Left cardiac atrium (tissue), 4 donors: ENCODE measurements at regions not wholly inside any gene's neighbourhood (a gene's known extent, or its start where the extent isn't known, plus 50 kb on each side); places are given as distances from the start of the nearest gene placed in this dataset.

Source experiments
- ATAC-seq, 2 donors: fragments of 200-7000 bp; cut with Tn5 transposase; one replicate each; pipeline ENCODE4 v1.9.1; 2020; ENCODE audit warnings: mild to moderate bottlenecking in 2 of 2, moderate library complexity in 2 of 2
- DNase-seq: peaks from one replicate; pipeline ENCODE4 v3.0.0-alpha.2; 2020
- intact Hi-C, 2 donors: fragments of 100-400 bp; cut with DNase I; formaldehyde crosslinking; loops; one replicate each; pipeline versions ENCODE4 v1.14.1 to v1.15.1; 2022 to 2023
- donor health status: DM: no; HTN: yes; CAD: no.
- donor health status: DM: no; HTN: yes; CAD: no; lungs with severe emphysema.
- donor health status: DM: yes; HTN: yes; CAD: no.
- donor health status: Dilated cardiomyopathy.

DNA sequence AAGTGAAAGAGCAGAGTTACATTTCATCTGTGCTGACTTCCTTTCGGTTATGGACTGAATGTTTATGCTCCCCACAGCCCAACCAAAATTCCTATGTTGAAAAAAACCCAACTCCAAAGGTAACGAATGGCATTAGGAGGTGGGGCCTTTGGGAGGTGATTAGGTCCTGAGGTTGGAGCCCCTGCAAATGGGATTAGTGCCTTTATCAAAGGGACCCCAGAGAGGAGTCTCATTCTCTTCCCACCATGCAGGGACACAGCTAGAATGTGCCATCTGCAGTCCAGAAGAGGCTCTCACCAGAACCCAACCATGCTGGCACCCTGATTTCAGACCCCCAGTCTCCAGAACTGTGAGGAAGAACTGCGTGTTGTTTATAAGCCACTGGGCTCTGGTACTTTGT, 199.3 kb downstream of the TOMM20 start:
- DNase-seq = no peak
- intact Hi-C loops = loop anchor here in 1 of 2 donors (5.0 kb wide), 1 partner anchor 33 kb away; no protein-coding TSS in a partner anchor
- ATAC-seq = no peak

DNA sequence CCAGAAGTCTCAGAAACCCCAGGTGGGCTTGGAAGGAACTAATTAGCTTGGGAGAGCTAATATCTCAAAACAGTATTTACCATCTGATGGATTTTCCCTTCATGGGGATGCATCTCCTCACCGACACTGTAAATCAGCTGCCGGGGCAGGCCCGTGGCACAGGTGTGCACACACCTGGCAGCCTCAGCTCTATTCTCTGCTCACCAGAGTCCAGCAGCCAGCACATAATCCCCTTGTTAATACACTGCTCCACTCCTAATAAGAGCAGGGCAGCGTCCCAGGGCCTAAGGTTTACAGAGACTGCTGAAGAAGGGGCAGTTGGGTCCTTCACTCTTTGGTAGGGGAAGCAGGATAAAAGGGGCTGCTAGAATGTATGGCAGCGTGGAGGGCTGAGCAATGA, 200.0 kb downstream of the TOMM20 start:
- DNase-seq = no peak
- ATAC-seq = no peak
- intact Hi-C loops = loop anchor here in 1 of 2 donors (5.0 kb wide), 1 partner anchor 34 kb away; no protein-coding TSS in a partner anchor

DNA sequence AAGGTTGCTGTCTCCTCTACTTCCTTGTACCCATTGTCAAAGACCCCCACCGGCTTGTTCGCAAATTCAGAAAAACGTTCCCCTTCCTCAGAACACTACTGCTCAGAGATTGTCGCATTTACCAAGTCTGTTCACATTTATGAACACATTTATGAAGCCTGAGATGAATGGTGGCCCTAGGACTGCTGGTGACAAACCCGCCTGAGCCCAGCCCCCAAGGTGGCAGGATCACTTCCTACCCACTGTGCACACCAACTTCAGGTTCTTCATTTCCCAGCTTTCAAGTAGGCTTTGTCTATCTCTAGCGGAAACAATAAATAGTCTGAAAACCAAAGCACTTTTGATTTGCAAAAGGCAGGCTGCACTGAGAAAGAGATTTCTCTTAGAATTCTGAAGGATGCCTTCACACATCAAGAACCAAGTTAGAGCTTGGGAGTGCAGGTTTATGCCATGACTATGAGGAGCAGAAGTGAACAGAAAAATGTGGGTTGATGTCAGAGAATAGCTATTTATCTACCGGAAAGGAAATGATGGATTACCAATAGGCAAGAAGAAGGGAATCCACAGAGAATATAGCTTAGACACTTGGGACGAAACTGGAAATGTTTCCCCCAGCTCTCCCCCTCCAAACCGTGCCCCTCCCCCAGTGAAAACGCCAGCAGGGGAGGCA, 200.5 kb downstream of the TOMM20 start:
- ATAC-seq (no peak), DNase-seq (no peak)
- intact Hi-C loops = loop anchor here in 1 of 2 donors (5.0 kb wide), 1 partner anchor 34 kb away; no protein-coding TSS in a partner anchor

DNA sequence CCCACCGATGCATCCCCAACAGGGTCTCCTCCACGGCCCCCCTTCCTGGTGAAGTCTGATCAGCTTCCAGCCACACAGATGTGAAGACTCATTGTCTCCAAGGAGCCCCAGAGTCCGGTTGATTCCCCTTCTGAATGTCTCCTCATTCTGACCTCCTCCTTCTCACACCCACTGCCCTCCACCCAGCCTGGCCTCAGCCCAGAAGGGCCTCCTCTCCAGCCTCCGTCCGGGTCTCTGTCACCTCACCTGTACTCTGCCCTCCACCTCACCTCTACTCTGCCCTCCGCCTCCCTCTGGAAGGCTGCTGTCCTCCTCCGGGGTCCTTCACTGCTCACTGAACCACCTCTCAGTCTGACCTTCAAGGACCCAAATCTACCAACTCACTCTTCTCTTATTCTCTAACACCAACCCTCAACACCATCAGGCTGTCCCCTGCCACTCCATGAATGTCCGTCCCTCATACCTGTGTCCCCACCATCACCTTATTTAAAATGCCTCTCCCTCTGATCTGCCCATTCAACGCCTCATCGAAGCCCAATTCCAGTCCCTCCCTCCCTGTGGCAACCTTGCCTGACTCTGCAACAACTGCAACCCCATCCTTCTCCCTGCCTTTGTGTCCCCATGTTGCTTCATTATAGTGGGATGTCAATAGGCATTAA, 201.2 kb downstream of the TOMM20 start:
- ATAC-seq (no peak), DNase-seq (no peak)
- intact Hi-C loops = loop anchor here in 1 of 2 donors (5.0 kb wide), 1 partner anchor 35 kb away; no protein-coding TSS in a partner anchor

DNA sequence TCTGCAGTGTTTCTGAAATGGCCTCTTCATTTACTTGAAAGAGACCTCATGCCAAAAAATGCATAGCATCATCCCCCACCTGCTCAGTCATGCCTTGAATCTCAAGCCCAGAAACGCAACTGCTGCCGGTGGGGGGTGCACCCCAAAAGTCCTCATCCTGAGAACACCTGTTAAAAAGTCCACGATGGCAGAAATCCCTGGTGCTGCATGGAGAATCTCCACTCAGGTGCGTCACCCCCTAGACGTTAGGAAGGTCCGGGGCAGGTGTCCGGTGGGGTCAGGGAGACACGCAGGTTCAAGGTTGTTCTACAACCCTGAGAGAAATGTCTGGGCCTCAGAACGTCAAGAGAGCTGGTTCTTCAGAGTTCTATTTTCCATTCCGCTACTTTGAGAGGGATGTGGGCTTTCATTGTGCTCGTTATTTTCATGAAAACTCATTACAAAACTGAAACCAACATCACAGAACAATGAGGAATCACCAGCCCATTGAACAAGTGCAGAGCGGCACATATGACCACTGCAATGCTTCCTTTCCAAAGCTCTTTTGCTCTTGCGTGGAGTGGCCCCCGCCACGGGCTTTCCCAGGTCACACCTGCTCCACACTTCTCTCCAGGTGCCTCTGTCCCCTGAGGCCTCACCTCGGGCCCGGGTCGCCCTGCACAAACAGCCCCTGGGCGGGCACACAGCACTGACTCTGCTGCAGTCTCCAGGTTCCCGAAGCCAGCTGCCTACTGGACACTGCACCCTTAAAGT, 201.9 kb downstream of the TOMM20 start:
- no peak for DNase-seq
- intact Hi-C loops = loop anchor here in 1 of 2 donors (5.0 kb wide), 1 partner anchor 36 kb away; no protein-coding TSS in a partner anchor
- ATAC-seq = no peak

DNA sequence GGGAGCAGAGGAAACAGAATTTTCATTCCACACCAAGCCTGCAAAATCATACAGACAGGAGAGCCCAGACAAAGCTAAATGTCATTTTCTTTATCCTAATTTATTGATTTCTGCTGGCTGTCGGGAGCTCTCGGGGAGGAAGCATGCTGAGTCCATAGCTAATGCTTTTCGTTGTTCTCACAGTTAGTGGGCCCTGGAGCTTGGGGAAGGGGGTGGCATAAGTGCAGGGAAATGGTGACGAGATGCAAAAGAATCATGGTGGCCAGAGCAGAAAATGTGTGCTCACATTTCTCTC, 202.4 kb downstream of the TOMM20 start:
- ATAC-seq (no peak), DNase-seq (no peak)
- intact Hi-C loops = loop anchor here in 1 of 2 donors (5.0 kb wide), 1 partner anchor 36 kb away; no protein-coding TSS in a partner anchor

DNA sequence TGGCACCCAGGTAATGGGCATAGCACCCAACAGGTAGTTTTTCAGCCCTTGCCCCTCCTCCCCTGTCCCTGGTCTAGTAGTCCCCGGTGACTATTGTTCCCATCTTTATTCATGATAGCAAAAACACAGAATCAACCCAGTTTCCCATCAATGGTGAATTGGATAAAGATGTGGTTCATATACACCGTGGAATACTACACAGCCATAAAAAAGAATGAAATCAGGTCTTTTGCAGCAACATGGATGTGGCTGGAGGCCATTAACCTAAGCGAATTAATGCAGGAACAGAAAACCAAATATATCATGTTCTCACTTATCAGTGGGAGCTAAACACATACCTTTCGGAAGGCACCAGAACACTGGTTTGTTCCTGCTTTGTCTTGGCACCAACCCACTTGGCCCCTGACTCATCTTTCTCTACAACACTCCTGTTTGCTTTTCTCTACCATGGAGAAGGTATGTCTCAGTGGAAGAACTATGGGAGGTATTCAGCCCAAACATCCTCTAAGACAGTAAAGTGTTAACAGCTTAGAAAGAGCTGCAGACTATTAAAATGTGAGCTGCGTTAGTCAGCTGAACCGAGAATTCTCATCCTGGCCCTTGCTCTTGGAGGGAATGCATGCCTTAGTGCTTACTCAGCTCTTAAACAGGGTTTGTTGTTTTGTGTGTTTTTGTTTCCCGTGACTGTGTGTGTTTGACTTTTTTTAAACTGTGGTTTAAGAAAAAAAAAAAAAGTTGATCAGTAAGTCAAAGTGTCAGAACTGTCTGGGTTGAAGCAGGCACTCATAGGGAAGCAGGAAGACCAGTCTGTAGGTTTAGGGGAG, 203.0 kb downstream of the TOMM20 start:
- DNase-seq (no peak), ATAC-seq (peak; percentile 62 to 87)
- intact Hi-C loops = loop anchor here in 1 of 2 donors (5.0 kb wide), 1 partner anchor 37 kb away; no protein-coding TSS in a partner anchor

DNA sequence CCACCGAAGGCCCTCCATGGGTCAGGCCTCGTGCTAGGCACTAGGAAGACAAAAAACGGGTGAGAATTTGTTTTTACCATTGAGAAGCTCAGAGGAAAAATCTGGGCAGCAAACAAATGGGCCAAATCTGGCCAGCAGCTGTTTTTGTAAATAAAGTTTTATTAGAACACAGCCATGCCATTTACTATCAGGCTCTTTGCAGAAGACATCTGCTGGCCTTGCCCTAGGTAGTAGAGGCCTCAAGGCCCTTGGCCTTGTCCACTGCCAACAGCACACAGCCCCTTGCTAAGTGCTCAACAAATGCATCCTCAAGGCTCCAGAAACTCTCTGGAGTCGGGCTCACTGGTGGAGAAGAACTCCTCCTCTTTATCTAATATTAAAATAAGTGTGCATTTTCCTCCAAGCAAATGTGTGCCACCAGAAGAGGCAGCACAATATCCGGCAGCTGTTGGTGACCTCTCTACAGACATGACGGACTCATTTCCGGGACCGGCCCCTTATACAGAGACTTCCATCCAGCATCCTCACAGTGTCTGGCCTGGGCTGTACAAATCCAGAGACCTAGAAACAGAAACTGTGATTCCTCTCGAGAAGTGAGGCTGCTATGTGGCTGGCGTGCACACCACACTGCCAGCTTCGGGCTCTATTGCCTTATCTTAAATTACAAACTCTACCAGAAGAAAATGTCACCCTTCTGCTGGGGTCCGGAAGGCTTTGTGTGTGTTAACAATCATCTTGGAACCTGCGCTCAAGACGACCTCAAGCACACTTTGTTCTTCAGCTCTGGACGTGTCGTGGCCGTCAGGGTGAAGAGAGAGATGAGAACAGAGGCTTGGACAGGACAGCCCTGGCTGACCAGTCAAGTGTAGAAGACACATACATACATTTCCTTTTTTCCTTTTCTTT, 203.9 kb downstream of the TOMM20 start:
- ATAC-seq (no peak), DNase-seq (no peak)
- intact Hi-C loops = loop anchor here in 1 of 2 donors (5.0 kb wide), 1 partner anchor 38 kb away; no protein-coding TSS in a partner anchor

DNA sequence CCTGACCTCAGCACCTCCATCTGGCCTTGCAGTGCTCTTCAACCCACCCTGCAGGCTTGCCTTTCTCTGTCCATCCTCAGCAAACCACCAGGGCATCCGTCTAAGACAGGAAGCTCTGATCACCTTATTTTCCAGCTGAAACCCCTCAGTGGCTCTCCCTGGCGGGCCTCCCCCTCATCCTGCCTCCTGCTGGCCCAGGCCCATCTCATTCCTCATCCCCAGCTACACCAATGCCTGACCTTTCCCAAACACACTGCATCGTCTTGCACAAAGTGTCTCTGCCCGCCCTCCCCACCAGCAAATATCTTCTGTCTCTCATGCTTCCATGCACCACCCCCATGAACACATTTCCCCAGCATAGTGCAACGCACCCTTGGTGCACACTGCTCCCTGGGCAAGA, 205.0 kb downstream of the TOMM20 start:
- intact Hi-C loops = no loop called here
- DNase-seq = no peak
- no peak for ATAC-seq

DNA sequence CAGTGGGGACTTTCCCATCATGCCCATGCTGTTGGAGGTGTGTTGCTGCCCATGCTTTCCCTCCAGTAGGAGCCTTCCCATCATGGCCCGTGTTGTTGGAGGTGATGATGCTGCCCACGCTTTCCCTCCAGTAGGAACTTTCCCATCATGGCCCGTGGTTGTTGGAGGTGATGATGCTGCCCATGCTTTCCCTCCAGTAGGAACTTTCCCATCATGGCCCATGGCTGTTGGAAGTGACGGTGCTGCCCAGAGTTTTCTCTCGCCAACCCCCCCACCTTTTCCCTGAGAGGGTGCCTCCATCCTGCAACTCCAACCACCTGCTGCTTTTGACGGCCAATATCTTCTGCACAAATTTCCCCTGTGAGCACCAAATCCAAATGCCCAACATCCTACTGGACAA, 205.7 kb downstream of the TOMM20 start:
- intact Hi-C loops = no loop called here
- DNase-seq (no peak), ATAC-seq (no peak)

DNA sequence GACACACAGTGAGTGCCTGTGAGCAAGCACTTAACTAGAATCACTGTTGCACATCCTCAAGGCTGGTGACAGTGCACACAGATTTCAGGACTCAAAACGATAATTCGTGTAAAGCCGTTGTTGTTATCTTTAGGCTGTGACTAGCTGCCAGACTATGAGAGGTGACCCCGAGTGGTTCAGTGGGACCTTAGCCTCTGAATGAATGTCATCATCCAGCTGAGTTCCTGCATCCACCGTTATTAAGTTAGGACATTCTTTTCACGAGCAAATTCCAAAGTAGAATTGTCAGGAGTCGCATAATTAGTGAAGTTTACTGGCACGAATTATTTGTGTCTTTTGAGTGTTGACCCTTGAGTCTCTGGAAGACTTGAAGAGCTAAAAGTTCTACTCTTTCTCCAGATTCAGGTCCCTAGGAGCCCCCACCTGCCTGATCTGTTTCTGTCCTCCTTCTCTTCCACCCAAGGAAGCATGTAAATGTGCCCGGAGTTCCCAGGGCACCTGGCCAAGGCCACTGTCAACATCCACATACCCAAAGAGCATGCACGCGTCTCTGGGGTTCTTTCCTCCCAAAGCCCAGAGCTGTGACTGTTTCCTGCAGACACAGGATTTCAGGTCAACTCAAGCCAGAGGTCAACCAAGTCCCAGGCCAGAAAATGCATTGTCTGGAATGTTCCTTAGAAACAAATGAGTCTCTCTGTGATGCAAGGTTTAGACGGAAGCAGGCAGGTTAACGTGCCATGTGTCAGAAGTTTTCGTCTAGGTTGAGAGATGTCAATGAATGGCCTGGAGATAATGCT, 207.2 kb downstream of the TOMM20 start:
- ATAC-seq = peak in 1 of 2 donors; percentile 17
- peak; percentile 67 for DNase-seq
- intact Hi-C loops = no loop called here

DNA sequence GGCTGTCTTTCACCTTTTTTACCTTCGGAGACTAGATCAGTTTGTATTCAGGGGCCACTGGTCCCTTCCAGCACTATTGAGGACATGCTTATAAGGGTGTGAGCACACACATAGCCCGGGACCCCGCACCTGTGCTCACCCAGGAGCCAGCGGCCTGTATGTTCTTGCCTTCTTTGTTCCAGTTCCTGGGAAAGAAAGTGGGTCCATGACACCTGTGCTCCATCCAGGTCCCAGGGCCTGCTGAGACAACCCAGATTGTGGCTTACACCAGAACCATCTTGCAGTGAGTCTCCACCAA, 207.8 kb downstream of the TOMM20 start:
- intact Hi-C loops = no loop called here

DNA sequence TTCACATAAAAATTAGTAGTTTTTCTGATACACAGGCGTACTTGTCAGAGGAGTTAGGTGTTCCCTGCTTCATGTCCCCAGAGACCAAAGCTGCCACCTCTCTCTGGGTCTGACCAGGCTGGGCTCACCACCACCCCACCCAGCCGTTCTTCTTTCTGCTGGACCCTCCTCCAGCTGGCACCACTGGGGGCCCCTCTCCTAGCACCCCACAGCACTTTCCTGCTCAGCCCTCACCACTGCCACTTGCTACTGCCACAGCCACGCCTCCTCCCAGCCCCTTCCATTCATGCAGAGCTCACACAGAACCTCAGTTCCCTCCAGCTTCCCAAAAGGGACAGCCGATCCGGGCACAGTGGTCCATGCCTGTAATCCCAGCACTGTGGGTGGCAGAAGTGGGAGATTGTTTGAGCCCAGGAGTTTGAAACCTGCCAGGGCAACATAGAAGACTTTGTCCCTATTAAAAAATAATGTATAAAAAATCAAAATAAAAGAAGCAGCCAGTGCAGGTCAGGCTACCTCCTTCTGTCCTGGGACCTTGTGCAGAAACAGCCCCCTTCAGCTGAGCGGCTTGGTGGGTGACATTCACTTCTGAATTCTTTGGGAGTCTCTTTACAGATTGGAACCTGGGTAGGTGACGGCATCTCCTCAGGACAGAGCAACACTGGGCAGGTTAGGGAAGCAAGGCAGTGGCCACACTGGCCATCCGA, 208.3 kb downstream of the TOMM20 start:
- intact Hi-C loops = no loop called here
- ATAC-seq (no peak), DNase-seq (no peak)

More for the DNA sequence above, 207.8 kb downstream of the TOMM20 start:
- ATAC-seq = no peak
- no peak for DNase-seq

DNA sequence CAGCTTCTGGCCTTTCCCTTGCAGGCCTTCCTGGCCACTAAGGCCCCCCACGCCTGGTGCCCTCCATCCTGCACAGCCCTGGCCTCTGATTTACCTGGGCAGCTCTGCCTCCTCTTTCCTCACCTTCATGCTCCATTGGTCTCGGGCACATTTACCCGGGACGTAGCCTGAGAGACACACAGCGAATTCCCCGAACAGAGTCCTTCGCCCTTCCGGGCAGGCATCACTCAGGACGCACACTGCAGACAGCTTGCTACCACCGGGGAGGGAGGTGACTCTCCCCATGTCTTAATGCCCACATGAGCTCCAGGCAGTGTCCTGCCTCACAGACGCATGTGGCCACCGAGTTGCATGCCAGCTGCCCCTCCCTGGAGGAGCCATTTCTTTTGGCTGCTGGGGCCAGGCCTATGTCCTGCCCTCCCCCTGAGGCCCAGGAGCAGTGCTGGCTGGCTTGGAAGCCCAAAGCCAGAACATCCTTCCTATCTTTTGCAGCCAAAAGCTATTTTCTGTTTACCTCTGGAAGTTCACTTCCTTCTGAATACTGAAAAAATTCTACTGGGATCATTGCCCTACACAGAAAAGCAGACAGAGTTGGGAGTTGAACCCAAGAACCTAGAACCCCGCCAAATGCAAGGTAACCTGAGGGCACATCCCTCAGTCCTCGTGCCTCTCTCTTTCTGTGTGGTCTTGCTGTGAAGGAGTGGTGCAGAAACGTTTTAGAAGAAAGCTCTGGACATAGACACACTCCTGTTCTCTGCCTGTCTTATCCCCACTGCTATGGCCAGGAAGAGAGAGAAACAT, 209.5 kb downstream of the TOMM20 start:
- peak; percentile 68 to 69 for ATAC-seq
- DNase-seq = peak; percentile 79
- intact Hi-C loops = loop anchor here (5.0 to 10.0 kb wide), 5 partner anchors 63 to 304 kb away; partner anchors contain the start of gene IRF2BP2 (in 1 of the 2)

DNA sequence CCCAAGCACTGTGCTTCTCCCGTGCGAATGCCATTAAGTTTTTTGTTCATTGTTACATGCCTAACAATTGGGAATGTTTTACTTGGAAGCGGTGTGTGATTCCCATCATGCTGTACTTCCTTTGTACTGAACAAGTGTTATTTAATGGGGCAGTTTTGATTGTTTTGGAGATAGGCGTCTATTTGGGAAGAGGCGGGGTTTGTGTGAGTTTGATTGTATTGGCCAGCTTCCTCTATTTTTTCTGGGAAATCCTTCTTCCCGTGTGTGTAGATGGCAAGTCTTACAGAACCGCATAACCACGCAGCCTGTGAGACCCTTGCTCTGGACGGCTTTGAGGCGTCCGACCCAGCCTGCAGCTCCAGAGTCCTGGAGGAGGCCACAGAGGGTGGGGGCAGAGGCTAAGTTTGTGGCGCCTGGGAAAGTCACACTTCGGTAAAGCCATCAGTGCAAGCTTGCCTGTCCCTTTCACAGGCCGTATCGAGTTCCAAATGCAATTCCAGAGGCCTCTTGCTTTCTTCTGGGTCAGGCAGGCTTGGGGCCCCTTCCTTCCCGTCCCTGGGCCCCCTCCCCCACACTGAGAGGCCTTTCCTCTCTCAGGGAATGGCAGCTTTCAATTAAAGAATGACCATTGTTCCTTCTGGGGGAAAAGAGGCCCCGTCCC, 210.3 kb downstream of the TOMM20 start:
- DNase-seq = peak; percentile 61
- peak; percentile 15 to 60 for ATAC-seq
- intact Hi-C loops = loop anchor here (5.0 to 10.0 kb wide), 5 partner anchors 64 to 304 kb away; partner anchors contain the start of gene IRF2BP2 (in 1 of the 2)
